ENCODE measurements at regions not wholly inside any gene's neighbourhood (a gene's known extent, or its start where the extent isn't known, plus 50 kb on each side); places are given as distances from the start of the nearest gene placed in this dataset.

GRCh38 chr9:135269912-135270830 is 182.7 kb downstream of the OLFM1 start:
- no peaks in the 10 kb centered on the region for H3K9me3 Mint-ChIP-seq
- ATAC-seq = no peak
- H3K36me3 Mint-ChIP-seq = no peaks in the 10 kb centered on the region
- H3K27me3 Mint-ChIP-seq = peaks cover 1 to 34% (median 30%) of the 10 kb centered on the region in 5 donors
- POLR2A ChIA-PET = no interaction called here
- no peak overlapping the region for H3K27ac Mint-ChIP-seq
- no peaks in the 10 kb centered on the region for H3K4me1 Mint-ChIP-seq
- no peak overlapping the region for H3K4me3 Mint-ChIP-seq
- no peak for DNase-seq

DNA sequence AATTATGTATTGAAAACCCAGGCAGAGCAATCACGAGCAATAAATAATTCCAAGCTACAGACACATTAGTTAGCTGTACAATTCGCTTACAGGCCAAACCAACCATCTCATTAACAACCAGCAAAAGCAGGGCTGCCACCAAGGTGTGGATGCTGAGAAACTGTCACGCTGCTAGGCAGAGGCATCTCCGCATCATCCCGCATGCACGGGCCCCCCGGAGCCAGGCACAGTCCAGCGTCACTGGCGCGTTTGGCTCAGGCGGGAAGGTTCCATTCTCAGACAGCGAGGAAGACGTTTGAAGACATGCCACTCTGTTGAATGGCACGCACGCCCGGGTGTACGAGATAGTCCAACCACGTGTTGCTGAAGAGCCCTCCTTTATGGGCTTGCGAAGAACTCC is 184.0 kb downstream of the OLFM1 start:
- ATAC-seq (no peak), DNase-seq (no peak)
- POLR2A ChIA-PET = no interaction called here
- H3K9me3 Mint-ChIP-seq = no peaks in the 10 kb centered on the region
- no peak overlapping the region for H3K27ac Mint-ChIP-seq
- H3K4me3 Mint-ChIP-seq = no peak overlapping the region
- no peaks in the 10 kb centered on the region for H3K36me3 Mint-ChIP-seq
- peaks cover 0 to 2% (median 0%) of the 10 kb centered on the region in 4 donors for H3K4me1 Mint-ChIP-seq
- peaks cover 3 to 35% (median 24%) of the 10 kb centered on the region in 5 donors for H3K27me3 Mint-ChIP-seq

DNA sequence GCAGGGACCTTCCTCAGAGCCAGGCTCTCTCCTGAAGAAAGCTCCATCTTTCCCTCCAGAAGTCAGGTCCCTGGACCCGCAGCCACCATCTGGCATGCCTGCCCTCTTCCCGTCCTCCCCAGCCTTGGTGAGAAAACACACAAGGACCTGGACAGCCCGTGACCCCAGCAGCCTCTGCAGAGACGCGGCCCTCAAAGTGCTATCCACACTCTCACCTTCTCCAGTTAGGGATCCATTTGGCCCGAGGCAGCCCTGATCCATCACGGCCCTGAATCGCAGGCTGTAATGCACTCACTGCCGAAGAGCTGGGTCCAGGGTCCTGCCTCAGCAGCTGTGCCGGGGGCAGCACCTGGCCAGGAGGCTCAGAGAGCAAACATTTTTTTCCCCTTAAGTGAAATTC is 185.1 kb downstream of the OLFM1 start:
- Mint-ChIP-seq H3K4me3 (no peak overlapping the region), H3K4me1 (peaks cover 0 to 2% (median 0%) of the 10 kb centered on the region in 4 donors), H3K27ac (no peak overlapping the region), H3K27me3 (peaks cover 3 to 38% (median 22%) of the 10 kb centered on the region in 5 donors), H3K36me3 (no peaks in the 10 kb centered on the region), H3K9me3 (no peaks in the 10 kb centered on the region)
- DNase-seq (no peak), ATAC-seq (no peak)
- POLR2A ChIA-PET = no interaction called here

DNA sequence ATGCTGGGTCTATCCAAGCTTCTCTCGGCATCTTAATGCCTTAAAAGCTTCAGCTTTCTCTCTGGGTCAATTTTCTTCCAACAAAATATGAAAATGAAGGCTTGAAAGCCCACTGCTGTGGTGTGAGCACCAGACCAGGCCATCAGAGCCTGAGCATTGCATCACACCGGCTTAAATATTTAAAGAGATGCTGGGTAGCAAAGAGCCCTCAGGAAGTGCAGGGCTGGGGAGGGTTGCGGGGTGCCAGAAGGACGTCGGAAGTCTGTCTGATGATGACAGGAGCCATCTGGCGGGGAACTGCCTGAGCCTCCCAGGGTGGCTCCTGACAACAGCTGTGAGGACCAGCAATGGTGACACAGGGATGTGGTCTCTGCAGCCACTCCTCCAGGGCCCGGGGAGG is 185.5 kb downstream of the OLFM1 start:
- Mint-ChIP-seq H3K36me3 (no peaks in the 10 kb centered on the region), H3K4me3 (no peak overlapping the region), H3K4me1 (peaks cover 0 to 2% (median 0%) of the 10 kb centered on the region in 4 donors), H3K9me3 (no peaks in the 10 kb centered on the region), H3K27ac (no peak overlapping the region), H3K27me3 (peaks cover 3 to 34% (median 20%) of the 10 kb centered on the region in 5 donors)
- DNase-seq = no peak
- POLR2A ChIA-PET = no interaction called here
- no peak for ATAC-seq

- Mint-ChIP-seq H3K27me3 (peaks cover 2 to 37% (median 24%) of the 10 kb centered on the region in 5 donors), H3K9me3 (no peaks in the 10 kb centered on the region), H3K4me3 (no peak overlapping the region), H3K27ac (no peak overlapping the region), H3K36me3 (no peaks in the 10 kb centered on the region), H3K4me1 (peaks cover 0 to 2% (median 0%) of the 10 kb centered on the region in 4 donors)
- DNase-seq (no peak), ATAC-seq (no peak)
- POLR2A ChIA-PET = no interaction called here
These were observed 187.7 kb downstream of the OLFM1 start for GRCh38 chr9:135275163-135275562.

DNA sequence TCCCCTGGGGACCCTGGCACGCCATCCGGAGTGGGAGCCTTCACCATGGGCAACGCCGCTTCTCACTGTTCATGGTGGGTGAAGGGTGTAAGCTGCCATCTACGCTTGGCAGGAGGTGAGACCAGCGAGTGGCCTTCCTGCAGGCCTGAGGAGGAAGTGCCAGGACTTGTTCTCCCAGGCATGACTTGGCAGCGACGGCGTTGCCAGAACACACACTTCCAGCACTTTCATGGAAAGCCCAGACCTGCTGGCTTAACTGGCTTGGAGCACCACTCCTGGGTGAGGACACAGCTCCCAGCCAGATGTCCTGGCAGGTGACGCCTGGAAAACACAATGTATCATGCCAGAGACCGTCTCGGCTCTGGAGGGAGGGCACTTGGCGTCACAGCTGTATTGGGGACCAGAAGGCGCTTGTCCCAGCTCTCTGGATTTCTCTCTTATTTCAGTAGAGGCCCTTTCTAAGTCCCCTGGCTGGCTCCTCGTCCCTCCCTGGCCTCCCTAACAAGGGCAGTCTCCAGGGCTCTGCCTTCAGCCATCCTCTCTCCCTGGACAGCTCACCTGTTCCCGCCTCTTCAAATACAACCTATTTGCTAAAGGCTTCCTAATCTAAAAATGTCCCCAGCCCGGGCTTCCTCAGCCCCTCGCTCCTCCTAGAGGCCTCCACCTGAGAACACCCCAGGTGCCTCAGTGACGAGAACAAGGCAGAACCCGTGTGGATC is 188.3 kb downstream of the OLFM1 start:
- no peaks in the 10 kb centered on the region for H3K36me3 Mint-ChIP-seq
- H3K4me3 Mint-ChIP-seq = no peak overlapping the region
- ATAC-seq = no peak
- no peak for DNase-seq
- peaks cover 2 to 41% (median 24%) of the 10 kb centered on the region in 5 donors for H3K27me3 Mint-ChIP-seq
- H3K9me3 Mint-ChIP-seq = no peaks in the 10 kb centered on the region
- no peak overlapping the region for H3K27ac Mint-ChIP-seq
- H3K4me1 Mint-ChIP-seq = peaks cover 0 to 2% (median 0%) of the 10 kb centered on the region in 4 donors
- POLR2A ChIA-PET = no interaction called here

DNA sequence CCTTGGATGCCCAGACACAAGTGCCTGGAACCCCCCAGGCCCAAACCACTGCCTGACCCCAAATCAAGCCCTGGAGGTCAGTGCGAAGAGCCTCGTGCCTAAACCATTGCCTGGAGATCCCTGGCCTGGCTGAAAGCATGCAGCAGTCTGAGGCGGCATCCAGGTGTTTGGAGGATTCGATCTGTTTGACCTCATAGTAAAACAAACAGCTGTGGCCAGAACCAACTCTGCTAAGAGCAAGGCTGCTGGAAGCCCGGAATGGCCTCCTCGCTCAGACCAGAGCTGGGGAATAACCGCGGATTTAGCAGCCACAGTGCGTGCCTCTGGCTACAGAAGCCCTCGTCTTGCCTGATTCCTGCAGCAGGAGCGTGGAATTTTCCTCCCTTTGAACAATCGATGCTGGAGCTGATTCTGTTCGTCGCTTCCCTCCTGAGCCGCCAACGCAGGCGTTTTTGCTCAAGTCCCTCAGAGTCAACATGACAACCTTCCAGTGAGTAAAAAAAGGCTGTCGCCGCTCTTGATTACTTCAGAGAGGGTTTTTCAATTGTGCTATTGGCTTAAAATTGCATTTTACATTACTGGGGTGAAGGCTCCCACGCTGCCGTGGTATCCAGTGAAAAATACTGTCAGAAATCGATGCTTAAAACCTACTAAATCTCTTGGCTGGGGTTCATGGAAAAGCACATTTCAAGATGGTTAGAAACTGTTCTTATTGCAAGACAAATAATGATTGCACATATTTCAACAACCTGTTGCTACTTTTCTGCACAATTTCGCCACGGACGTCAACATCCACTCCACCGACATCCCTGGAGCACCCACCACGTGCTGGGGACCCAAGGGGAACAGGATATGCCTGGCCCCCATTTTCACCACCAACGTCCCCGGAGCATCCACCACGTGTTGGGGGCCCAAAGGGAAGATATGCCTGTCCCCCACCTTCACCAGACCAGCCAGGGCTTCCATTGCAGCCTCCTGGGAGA is 190.0 kb downstream of the OLFM1 start:
- Mint-ChIP-seq H3K27me3 (peaks cover 2 to 27% (median 16%) of the 10 kb centered on the region in 5 donors), H3K4me3 (no peak overlapping the region), H3K27ac (no peak overlapping the region), H3K4me1 (peaks cover 0 to 2% (median 0%) of the 10 kb centered on the region in 4 donors), H3K9me3 (no peaks in the 10 kb centered on the region), H3K36me3 (no peaks in the 10 kb centered on the region)
- POLR2A ChIA-PET = no interaction called here
- ATAC-seq (no peak), DNase-seq (no peak)

DNA sequence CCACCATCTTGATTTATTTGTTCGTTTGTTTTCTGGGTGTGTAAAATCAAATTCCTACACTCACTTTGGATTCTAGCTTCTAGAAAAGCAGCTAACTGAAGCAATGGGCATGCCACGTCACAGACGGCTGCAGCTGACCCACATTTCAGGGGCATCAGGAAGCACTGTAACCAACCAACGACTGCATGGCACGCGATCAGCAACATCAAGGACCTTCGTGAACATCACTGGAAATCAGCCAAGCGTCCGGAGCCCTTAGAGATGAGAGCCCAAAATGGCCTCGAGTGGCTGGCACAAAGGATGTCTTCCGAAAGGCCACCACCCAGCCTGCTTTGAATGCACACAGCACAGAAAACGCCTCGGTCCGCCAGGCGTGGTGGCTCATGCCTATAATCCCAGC is 191.1 kb downstream of the OLFM1 start:
- DNase-seq = no peak
- Mint-ChIP-seq H3K4me1 (peaks cover 0 to 2% (median 0%) of the 10 kb centered on the region in 4 donors), H3K9me3 (no peaks in the 10 kb centered on the region), H3K27ac (no peak overlapping the region), H3K36me3 (no peaks in the 10 kb centered on the region), H3K27me3 (peaks cover 2 to 27% (median 13%) of the 10 kb centered on the region in 5 donors), H3K4me3 (no peak overlapping the region)
- no peak for ATAC-seq
- POLR2A ChIA-PET = no interaction called here

DNA sequence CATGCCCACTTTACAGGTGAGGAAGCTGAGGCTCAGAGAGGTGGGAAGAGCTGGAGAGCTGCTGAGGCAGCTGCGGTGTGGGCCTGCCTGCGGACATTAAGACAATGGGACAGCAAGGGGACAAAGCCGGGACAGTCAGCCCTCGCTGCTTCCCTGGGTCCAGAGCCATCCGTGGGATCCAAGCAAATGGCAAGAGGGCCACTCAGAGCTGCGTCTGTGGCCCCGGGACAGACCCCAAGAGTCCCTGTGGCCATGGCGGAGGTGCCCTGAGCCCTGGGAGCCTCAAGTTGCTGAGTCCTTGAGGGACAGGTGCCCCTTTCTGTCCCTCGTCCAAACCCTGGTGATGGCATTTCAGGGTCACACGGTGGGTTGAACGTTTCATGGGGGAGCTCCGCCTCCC is 191.9 kb downstream of the OLFM1 start:
- DNase-seq (no peak), ATAC-seq (no peak)
- Mint-ChIP-seq H3K4me1 (peaks cover 0 to 2% (median 0%) of the 10 kb centered on the region in 4 donors), H3K27ac (no peak overlapping the region), H3K9me3 (no peaks in the 10 kb centered on the region), H3K27me3 (peaks cover 2 to 27% (median 10%) of the 10 kb centered on the region in 5 donors), H3K4me3 (no peak overlapping the region), H3K36me3 (no peaks in the 10 kb centered on the region)
- POLR2A ChIA-PET = no interaction called here

GRCh38 chr9:135279834-135280393 is 192.4 kb downstream of the OLFM1 start:
- POLR2A ChIA-PET = no interaction called here
- H3K4me1 Mint-ChIP-seq = peaks cover 0 to 2% (median 0%) of the 10 kb centered on the region in 4 donors
- H3K4me3 Mint-ChIP-seq = no peak overlapping the region
- DNase-seq (no peak), ATAC-seq (no peak)
- no peak overlapping the region for H3K27ac Mint-ChIP-seq
- no peaks in the 10 kb centered on the region for H3K9me3 Mint-ChIP-seq
- peaks cover 2 to 27% (median 10%) of the 10 kb centered on the region in 5 donors for H3K27me3 Mint-ChIP-seq
- H3K36me3 Mint-ChIP-seq = no peaks in the 10 kb centered on the region

GRCh38 chr9:135280666-135281065 is 193.2 kb downstream of the OLFM1 start:
- Mint-ChIP-seq H3K36me3 (no peaks in the 10 kb centered on the region), H3K4me3 (no peak overlapping the region), H3K27ac (peak overlapping the region in 1 of 10 donors; percentile 29), H3K27me3 (peaks cover 2 to 26% (median 10%) of the 10 kb centered on the region in 5 donors), H3K4me1 (peaks cover 0 to 2% (median 0%) of the 10 kb centered on the region in 4 donors), H3K9me3 (no peaks in the 10 kb centered on the region)
- POLR2A ChIA-PET = no interaction called here
- DNase-seq (no peak), ATAC-seq (no peak)

GRCh38 chr9:135281151-135281550 is 193.7 kb downstream of the OLFM1 start:
- POLR2A ChIA-PET = no interaction called here
- no peak for ATAC-seq
- Mint-ChIP-seq H3K27me3 (peaks cover under 1 to 21% (median 7%) of the 10 kb centered on the region in 5 donors), H3K9me3 (no peaks in the 10 kb centered on the region), H3K36me3 (no peaks in the 10 kb centered on the region), H3K4me3 (no peak overlapping the region), H3K27ac (no peak overlapping the region), H3K4me1 (peaks cover 0 to under 1% (median 0%) of the 10 kb centered on the region in 4 donors)
- no peak for DNase-seq

Data from naive thymus-derived CD8-positive, alpha-beta T cell (primary cell).